IMR-90 (cell line): ENCODE measurements at regions not wholly inside any gene's neighbourhood (a gene's known extent, or its start where the extent isn't known, plus 50 kb on each side); places are given as distances from the start of the nearest gene placed in this dataset.
A peak's percentile ranks its signal among the peaks of the same experiment; 100 is the strongest.

Experiments
- ATAC-seq: fragments of 200-7000 bp; cut with Tn5 transposase; 2 replicates; pipeline ENCODE4 v1.9.1; 2020; ENCODE audit warnings: low read depth, mild to moderate bottlenecking, moderate library complexity
- BruUV-seq: library from RNA; stranded (reverse); fragments of 400-500 nt; replicated peaks from 2 replicates; lab custom pipeline; 2021; lab: Mats Ljungman, UMichigan
- CTCF ChIA-PET: fragments of 300-600 bp; formaldehyde crosslinking; extraction: SDS; loops from one replicate; lab custom pipeline; 2021; ENCODE audit warnings: antibody characterized with exemption; lab: Yijun Ruan, JAX
- POLR2A ChIA-PET: fragments of 300-600 bp; sonication (Branson Sonifier 250); formaldehyde crosslinking; loops from one replicate; lab custom pipeline; 2022; ENCODE audit warnings: antibody characterized with exemption; ENCODE audit not compliant: unreplicated experiment; lab: Charles Lee
- DNase-seq: peaks from one replicate; pipeline ENCODE4 v3.0.0; 2013
- H2AFZ ChIP-seq: replicated peaks from 2 replicates; pipeline ENCODE3; 2013; ENCODE audit warnings: low read length, mild to moderate bottlenecking; ENCODE audit not compliant: poor library complexity
- H2AK5ac ChIP-seq: 2 replicates; pipeline ENCODE4 v1.6.1; 2013; ENCODE audit warnings: low read depth, low read length, inconsistent platforms
- H2AK9ac ChIP-seq: replicated peaks from 2 replicates; pipeline ENCODE3; 2013; ENCODE audit warnings: mild to moderate bottlenecking, low read depth, low read length, moderate library complexity; ENCODE audit not compliant: poor library complexity
- H2BK120ac ChIP-seq: 2 replicates; pipeline ENCODE4 v1.6.1; 2013; ENCODE audit warnings: low read depth, low read length, inconsistent platforms
- H2BK15ac ChIP-seq: 3 replicates; pipeline ENCODE4 v1.6.1; 2013; ENCODE audit warnings: low read depth, low read length, inconsistent platforms
- H2BK20ac ChIP-seq: 2 replicates; pipeline ENCODE4 v1.6.1; 2013; ENCODE audit warnings: low read depth, mild to moderate bottlenecking, inconsistent platforms, low read length, moderate library complexity
- H2BK5ac ChIP-seq: 2 replicates; pipeline ENCODE4 v1.6.1; 2013; ENCODE audit warnings: mild to moderate bottlenecking, low read depth, low read length, inconsistent platforms; ENCODE audit not compliant: poor library complexity, severe bottlenecking
- H3K14ac ChIP-seq: replicated peaks from 2 replicates; pipeline ENCODE4 v1.6.1; 2013; ENCODE audit warnings: low read depth, low read length, inconsistent platforms
- H3K18ac ChIP-seq: 2 replicates; pipeline ENCODE4 v1.6.1; 2013; ENCODE audit warnings: low read depth, low read length, control low read depth
- H3K23ac ChIP-seq: 2 replicates; pipeline ENCODE4 v1.6.1; 2013; ENCODE audit warnings: low read depth, low read length, inconsistent platforms
- H3K27ac ChIP-seq: 2 replicates; pipeline ENCODE4 v1.5.1; 2013; ENCODE audit warnings: mild to moderate bottlenecking, control low read depth, low read length; ENCODE audit not compliant: insufficient read depth
- H3K27me3 ChIP-seq: 2 replicates; pipeline ENCODE4 v1.6.1; 2013; ENCODE audit warnings: low read length; ENCODE audit not compliant: control insufficient read depth, insufficient read depth
- H3K36me3 ChIP-seq: 2 replicates; pipeline ENCODE4 v1.6.1; 2013; ENCODE audit warnings: low read length, mixed read lengths; ENCODE audit not compliant: control insufficient read depth, insufficient read depth
- H3K4ac ChIP-seq: 2 replicates; pipeline ENCODE4 v1.6.1; 2013; ENCODE audit warnings: low read depth, low read length, inconsistent platforms
- H3K4me1 ChIP-seq: 2 replicates; pipeline ENCODE4 v1.6.1; 2013; ENCODE audit warnings: low read length, mixed read lengths; ENCODE audit not compliant: control insufficient read depth, insufficient read depth
- H3K4me2 ChIP-seq: 2 replicates; pipeline ENCODE4 v1.6.1; 2013; ENCODE audit warnings: low read depth, mild to moderate bottlenecking, control low read depth, low read length, moderate library complexity
- H3K4me3 ChIP-seq: 2 replicates; pipeline ENCODE4 v1.5.1; 2013; ENCODE audit warnings: low read depth, mild to moderate bottlenecking, control low read depth, low read length, moderate library complexity; ENCODE audit not compliant: insufficient read depth
- H3K56ac ChIP-seq: 2 replicates; pipeline ENCODE4 v1.6.1; 2013; ENCODE audit warnings: low read length, inconsistent platforms; ENCODE audit not compliant: insufficient read depth; ENCODE audit errors: extremely low read depth
- H3K79me1 ChIP-seq, 2 experiments: 2 replicates each; pipeline ENCODE4 v1.6.1; 2013; ENCODE audit warnings: low read length in 2 of 2, inconsistent platforms in 1 of 2, low read depth in 1 of 2
- H3K9ac ChIP-seq: 2 replicates; pipeline ENCODE4 v1.6.1; 2013; ENCODE audit warnings: low read depth, low read length, control low read depth
- H3K9me1 ChIP-seq: 2 replicates; pipeline ENCODE4 v1.6.1; 2013; ENCODE audit warnings: low read length, inconsistent platforms; ENCODE audit not compliant: insufficient read depth
- H3K9me3 ChIP-seq: 2 replicates; pipeline ENCODE4 v1.6.1; 2013; ENCODE audit warnings: low read length; ENCODE audit not compliant: control insufficient read depth, insufficient read depth
- H4K20me1 ChIP-seq: 2 replicates; pipeline ENCODE4 v1.6.1; 2013; ENCODE audit warnings: low read length, inconsistent platforms; ENCODE audit not compliant: insufficient read depth
- H4K5ac ChIP-seq: 2 replicates; pipeline ENCODE4 v1.6.1; 2013; ENCODE audit warnings: mild to moderate bottlenecking, low read depth, low read length, control low read depth
- H4K8ac ChIP-seq, 2 experiments: 2 replicates each; pipeline ENCODE4 v1.6.1; 2013; ENCODE audit warnings: low read depth in 2 of 2, low read length in 2 of 2, control low read depth in 1 of 2, inconsistent platforms in 1 of 2
- H4K91ac ChIP-seq: 2 replicates; pipeline ENCODE4 v1.6.1; 2013; ENCODE audit warnings: low read depth, low read length, inconsistent platforms; ENCODE audit not compliant: insufficient read depth
- BHLHE40 ChIP-seq: fragments of 150-350 bp; IDR thresholded peaks from 2 replicates; pipeline ENCODE4 v1.6.1; 2016; ENCODE audit warnings: mild to moderate bottlenecking, low read depth, low read length
- CEBPB ChIP-seq: IDR thresholded peaks from 2 replicates; pipeline ENCODE4 v1.6.1; 2012; ENCODE audit warnings: low read depth, low read length, improper control_type of control experiment
- CHD1 ChIP-seq: IDR thresholded peaks from 2 replicates; pipeline ENCODE4 v1.6.1; 2012; ENCODE audit warnings: low read depth, low read length, improper control_type of control experiment
- CTCF ChIP-seq: conservative IDR thresholded peaks from 2 replicates; pipeline ENCODE4 v1.5.1; 2012; ENCODE audit warnings: mild to moderate bottlenecking, low read depth, low read length, improper control_type of control experiment
- MAFK ChIP-seq: IDR thresholded peaks from 2 replicates; pipeline ENCODE4 v1.6.1; 2012; ENCODE audit warnings: low read depth, low read length, improper control_type of control experiment
- MAZ ChIP-seq: IDR thresholded peaks from 2 replicates; pipeline ENCODE4 v1.6.1; 2012; ENCODE audit warnings: low read depth, mild to moderate bottlenecking, low read length, improper control_type of control experiment, moderate library complexity, borderline replicate concordance
- MXI1 ChIP-seq: IDR thresholded peaks from 2 replicates; pipeline ENCODE4 v1.6.1; 2012; ENCODE audit warnings: low read depth, mild to moderate bottlenecking, low read length, moderate library complexity, borderline replicate concordance
- NFE2L2 ChIP-seq: fragments of 150-350 bp; IDR thresholded peaks from 2 replicates; pipeline ENCODE4 v1.6.1; 2016; ENCODE audit warnings: low read depth, mild to moderate bottlenecking, low read length
- POLR2A ChIP-seq: IDR thresholded peaks from 2 replicates; pipeline ENCODE4 v1.6.1; 2012; ENCODE audit warnings: mild to moderate bottlenecking, low read depth, low read length
- RAD21 ChIP-seq: IDR thresholded peaks from 2 replicates; pipeline ENCODE4 v1.6.1; 2012; ENCODE audit warnings: low read length, improper control_type of control experiment
- RCOR1 ChIP-seq: IDR thresholded peaks from 2 replicates; pipeline ENCODE4 v1.6.1; 2012; ENCODE audit warnings: mild to moderate bottlenecking, low read length, improper control_type of control experiment; ENCODE audit not compliant: insufficient replicate concordance
- RFX5 ChIP-seq: IDR thresholded peaks from 2 replicates; pipeline ENCODE4 v1.8.0; 2012; ENCODE audit warnings: low read depth, mild to moderate bottlenecking, low read length, moderate library complexity
- SMC3 ChIP-seq: fragments of 150-350 bp; IDR thresholded peaks from 2 replicates; pipeline ENCODE4 v1.6.1; 2016; ENCODE audit warnings: low read depth, mild to moderate bottlenecking, antibody characterized with exemption, low read length, moderate library complexity
- USF2 ChIP-seq: fragments of 150-350 bp; IDR thresholded peaks from 2 replicates; pipeline ENCODE4 v1.6.1; 2017; ENCODE audit warnings: mild to moderate bottlenecking, antibody characterized with exemption, low read length, low read depth
- WGBS, 2 experiments: methylation state at CpG; one replicate each; pipeline versions ENCODE4 v1.1.5 to v1.1.7; 2013; ENCODE audit warnings: missing lambda C conversion rate in 2 of 2; ENCODE audit not compliant: insufficient read length in 1 of 2; ENCODE audit errors: extremely low coverage in 2 of 2; 5-methylcytosine and 5-hydroxymethylcytosine counted together
- dilution Hi-C: fragments of 300-500 bp; cut with HindIII; formaldehyde crosslinking; loops from one replicate; pipeline ENCODE4 v1.14.3; 2018; ENCODE audit warnings: low sequenced_read_pairs; ENCODE audit not compliant: unreplicated experiment
- in situ Hi-C: fragments of 300-500 bp; cut with MboI; formaldehyde crosslinking; loops from 3 replicates; pipeline ENCODE4 v1.14.3; 2019; ENCODE audit warnings: low sequenced_read_pairs, inconsistent platforms, mixed read lengths
- intact Hi-C: fragments of 100-400 bp; cut with micrococcal nuclease; formaldehyde crosslinking; loops from 2 replicates; pipeline ENCODE4 v1.10.0; 2022

GRCh38 chr18:8989017-8989416 is 113.5 kb upstream of the NDUFV2 start:
- WGBS, 2 experiments = 100% methylated on average over 2 of the region's 5 CpGs; no CpG with 5 or more reads in 1 of the 2 experiments
- BruUV-seq = no TSS peak

More at GRCh38 chr18:8989017-8989416, 113.5 kb upstream of the NDUFV2 start:
- ChIA-PET CTCF (interaction anchor here (2.2 kb wide), 1 partner anchor 335 kb away, joined by 19 read pairs; no protein-coding TSS in a partner anchor), POLR2A (interaction anchor here (0.6 kb wide), 1 partner anchor 147 kb away, joined by 3 read pairs; no protein-coding TSS in a partner anchor)
- Histone ChIP-seq H3K23ac (no peak overlapping the region), H4K5ac (no peak overlapping the region; the same call in 1 of the 2 replicates), H2AK5ac (peak overlapping the region; percentile 82; the same call in 1 of the 2 replicates), H2AK9ac (no peak overlapping the region), H2AFZ (no peak overlapping the region), H2BK15ac (peak overlapping the region; percentile 1; the same call in 1 of the 3 replicates), H3K9me1 (no peaks in the 10 kb centered on the region), H3K4me3 (no peak overlapping the region), H4K20me1 (no peaks in the 10 kb centered on the region), H4K8ac (no peak overlapping the region), H3K27me3 (no peaks in the 10 kb centered on the region), H3K9me3 (no peaks in the 10 kb centered on the region), H3K4me1 (peaks cover 14% of the 10 kb centered on the region), H3K56ac (no peak overlapping the region), H3K18ac (no peak overlapping the region), H3K4me2 (no peak overlapping the region), H2BK5ac (no peak overlapping the region), H3K36me3 (no peaks in the 10 kb centered on the region), H4K91ac (peak overlapping the region; percentile 22; the same call in 1 of the 2 replicates), H2BK120ac (peak overlapping the region; percentile 70), H3K9ac (no peak overlapping the region), H3K4ac (peak overlapping the region; percentile 70), H3K79me1 (no peaks in the 10 kb centered on the region), H3K14ac (no peak overlapping the region), H2BK20ac (peak overlapping the region; percentile 73), H3K27ac (no peak overlapping the region)
- DNase-seq = no peak
- TF ChIP-seq MXI1 = no peak
- no peak for TF ChIP-seq CHD1
- no peak for TF ChIP-seq SMC3
- TF ChIP-seq CEBPB = no peak
- TF ChIP-seq RCOR1 = no peak
- TF ChIP-seq USF2 = no peak
- no peak for TF ChIP-seq POLR2A
- no peak for TF ChIP-seq MAZ
- TF ChIP-seq NFE2L2 = no peak
- no peak for TF ChIP-seq CTCF
- no peak for TF ChIP-seq BHLHE40
- TF ChIP-seq RAD21 = no peak
- TF ChIP-seq MAFK = no peak
- TF ChIP-seq RFX5 = no peak
- ATAC-seq = no peak
- dilution Hi-C loops (loop anchor here (25.0 kb wide), 1 partner anchor 302 kb away; no protein-coding TSS in a partner anchor), intact Hi-C loops (loop anchor here (2.0 to 5.0 kb wide), 2 partner anchors 242 to 510 kb away; no protein-coding TSS in a partner anchor), in situ Hi-C loops (loop anchor here (5.0 kb wide), 1 partner anchor 332 kb away; no protein-coding TSS in a partner anchor)
